K562 (cell line): ENCODE measurements at regions not wholly inside any gene's neighbourhood (a gene's known extent, or its start where the extent isn't known, plus 50 kb on each side); places are given as distances from the start of the nearest gene placed in this dataset.

Experiments
- ATAC-seq: fragments of 200-7000 bp; cut with Tn5 transposase; 3 replicates; pipeline ENCODE4 v1.9.1; 2020; ENCODE audit warnings: moderate library complexity
- BruUV-seq: library from RNA; stranded (reverse); fragments of 400-500 nt; replicated peaks from 2 replicates; lab custom pipeline; 2021; lab: Mats Ljungman, UMichigan
- CTCF ChIA-PET: fragments of 300-600 bp; formaldehyde crosslinking; extraction: SDS; loops from one replicate; lab custom pipeline; 2021; ENCODE audit warnings: low intra/inter-chr PET ratio; lab: Yijun Ruan, JAX
- POLR2A ChIA-PET: fragments of 300-600, 350-650 bp; sonication (Branson Sonifier 250); formaldehyde crosslinking; extraction: SDS; loops from one replicate; lab custom pipeline; 2021; ENCODE audit warnings: antibody characterized with exemption, inconsistent platforms; lab: Yijun Ruan, JAX
- DNase-seq, 4 experiments: peaks; one replicate each; pipeline versions ENCODE4 v3.0.0 to v3.0.0-alpha.2; 2011 to 2018; ENCODE audit warnings: low spot score in 3 of 4, mixed read lengths in 3 of 4; ENCODE audit errors: extremely low read depth in 1 of 4
- FAIRE-seq: peaks from 2 replicates; lab custom pipeline; 2011; peaks lifted over from hg19 to GRCh38; lab: Jason Lieb, UNC
- H2AFZ ChIP-seq: 2 replicates; pipeline ENCODE4 v1.6.0; 2011; ENCODE audit warnings: low read depth, low read length, control low read depth, inconsistent platforms
- H3K27ac ChIP-seq: fragments of 200-600 bp; 3 replicates; pipeline ENCODE4 v1.8.0; 2011; ENCODE audit warnings: low read depth, mild to moderate bottlenecking, control low read depth, inconsistent platforms, low read length, moderate library complexity, mixed read lengths; ENCODE audit errors: extremely low read depth
- H3K27me3 ChIP-seq, 2 experiments: fragments of 300-600 bp in 1 of 2; 2 replicates in 1 of 2; 3 replicates in 1 of 2; pipeline versions ENCODE4 v1.6.0 to v1.8.0; 2011; ENCODE audit warnings: inconsistent platforms in 2 of 2, low read length in 2 of 2, mild to moderate bottlenecking in 1 of 2, mixed read lengths in 1 of 2, moderate library complexity in 1 of 2; ENCODE audit not compliant: control insufficient read depth in 2 of 2, insufficient read depth in 2 of 2
- H3K36me3 ChIP-seq: fragments of 300-600 bp; 3 replicates; pipeline ENCODE4 v1.8.0; 2011; ENCODE audit warnings: mild to moderate bottlenecking, low read length, inconsistent platforms; ENCODE audit not compliant: control insufficient read depth, insufficient read depth
- H3K4me1 ChIP-seq, 2 experiments: fragments of 200-600 bp in 1 of 2; replicated peaks in 1 of 2; 2 replicates in 1 of 2; 3 replicates in 1 of 2; pipeline versions ENCODE4 v1.5.1 to v1.8.0; 2011; ENCODE audit warnings: inconsistent platforms in 2 of 2, low read length in 2 of 2, mild to moderate bottlenecking in 1 of 2, mixed read lengths in 1 of 2, moderate library complexity in 1 of 2; ENCODE audit not compliant: control insufficient read depth in 2 of 2, insufficient read depth in 2 of 2
- H3K4me2 ChIP-seq: 2 replicates; pipeline ENCODE4 v1.6.1; 2011; ENCODE audit warnings: low read length, control low read depth, inconsistent platforms, mixed read lengths; ENCODE audit not compliant: insufficient read depth
- H3K4me3 ChIP-seq: fragments of 200-600 bp; sonication (generic), shearing (Covaris generic); 2 replicates; pipeline ENCODE4 v1.5.1; 2016; ENCODE audit warnings: control low read depth, inconsistent platforms
- H3K79me2 ChIP-seq: fragments of 200-600 bp; 3 replicates; pipeline ENCODE4 v1.8.0; 2011; ENCODE audit warnings: low read length, inconsistent platforms; ENCODE audit not compliant: control insufficient read depth, insufficient read depth
- H3K9ac ChIP-seq, 2 experiments: 2 replicates each; pipeline versions ENCODE4 v1.6.0 to v1.6.1; 2011; ENCODE audit warnings: low read depth in 2 of 2, low read length in 2 of 2, control low read depth in 1 of 2, inconsistent platforms in 1 of 2, mild to moderate bottlenecking in 1 of 2, mixed read lengths in 1 of 2; ENCODE audit not compliant: insufficient read depth in 1 of 2
- H3K9me1 ChIP-seq: one replicate; pipeline ENCODE4 v1.6.0; 2011; ENCODE audit warnings: inconsistent platforms, mild to moderate bottlenecking, low read length, moderate library complexity; ENCODE audit not compliant: control insufficient read depth, insufficient read depth
- H3K9me3 ChIP-seq: replicated peaks from 2 replicates; pipeline ENCODE4 v1.5.1; 2011; ENCODE audit warnings: low read depth, low read length, inconsistent platforms; ENCODE audit not compliant: control insufficient read depth, insufficient read depth
- H4K20me1 ChIP-seq: replicated peaks from 2 replicates; pipeline ENCODE4 v1.6.1; 2011; ENCODE audit warnings: low read length, inconsistent platforms, mixed read lengths; ENCODE audit not compliant: control insufficient read depth, insufficient read depth
- CCAR2 ChIP-seq: fragments of 200-400 bp; formaldehyde crosslinking; IDR thresholded peaks from 2 replicates; pipeline ENCODE4 v1.6.1; 2017; ENCODE audit warnings: mild to moderate bottlenecking, low read depth, low read length
- ELK3 ChIP-seq: fragments of 450-650 bp; formaldehyde crosslinking; IDR thresholded peaks from 2 replicates; pipeline ENCODE4 v1.4.0; 2020; ENCODE audit warnings: mild to moderate bottlenecking
- HIVEP1 ChIP-seq: fragments of 250-450 bp; sonication (Bioruptor Pico); IDR thresholded peaks from 2 replicates; pipeline ENCODE4 v1.4.0; 2020; ENCODE audit warnings: mild to moderate bottlenecking
- MEF2A ChIP-seq: IDR thresholded peaks from 2 replicates; pipeline ENCODE4 v1.6.1; 2011; ENCODE audit warnings: low read depth, mild to moderate bottlenecking, low read length, moderate library complexity; ENCODE audit not compliant: control insufficient read depth
- NCOA4 ChIP-seq: fragments of 450-650 bp; IDR thresholded peaks from 2 replicates; pipeline ENCODE4 v1.6.1; 2018; ENCODE audit warnings: mild to moderate bottlenecking; ENCODE audit not compliant: partially characterized antibody
- RBBP5 ChIP-seq: fragments of 200-600 bp; sonication (generic); IDR thresholded peaks from 2 replicates; pipeline ENCODE4 v1.6.1; 2012; ENCODE audit warnings: borderline replicate concordance, mild to moderate bottlenecking, low read length, control low read depth, inconsistent platforms; ENCODE audit not compliant: insufficient read depth, poor library complexity, severe bottlenecking
- RBM34 ChIP-seq: fragments of 200-400 bp; formaldehyde crosslinking; IDR thresholded peaks from 2 replicates; pipeline ENCODE4 v1.6.1; 2018; ENCODE audit warnings: low read length, borderline replicate concordance; ENCODE audit not compliant: insufficient read depth
- RNF219 ChIP-seq: fragments of 250-450 bp; sonication (Bioruptor Pico); IDR thresholded peaks from 2 replicates; pipeline ENCODE4 v1.5.0; 2022; ENCODE audit warnings: mild to moderate bottlenecking
- SIN3B ChIP-seq: fragments of 450-650 bp; IDR thresholded peaks from 2 replicates; pipeline ENCODE4 v1.6.1; 2017; ENCODE audit warnings: low read depth, mild to moderate bottlenecking, moderate library complexity
- ZNF766 ChIP-seq: fragments of 200-800 bp; sonication (Bioruptor generic); conservative IDR thresholded peaks from 2 replicates; pipeline ENCODE4 v1.6.1; 2016; ENCODE audit warnings: missing genetic modification characterization, missing compliant biosample characterization
- WGBS: fragments of 100-300 bp; shearing (Covaris generic); methylation state at CpG from one replicate; pipeline ENCODE4 v1.1.6; 2016; ENCODE audit warnings: low coverage, mixed read lengths; ENCODE audit not compliant: insufficient coverage; ENCODE audit errors: missing lambda C conversion rate; 5-methylcytosine and 5-hydroxymethylcytosine counted together
- in situ Hi-C: fragments of 300-500 bp; cut with MboI; formaldehyde crosslinking; loops from 4 replicates; pipeline ENCODE4 v1.15.0; 2018; ENCODE audit warnings: inconsistent platforms, mixed read lengths
- intact Hi-C: fragments of 100-400 bp; cut with micrococcal nuclease; formaldehyde crosslinking; loops from 2 replicates; pipeline ENCODE4 v1.14.2; 2022

GRCh38 chr11:30091246-30091645 lies 74.4 kb upstream of the KCNA4 start (continued):
- no peak for TF ChIP-seq SIN3B

- Histone ChIP-seq H2AFZ (no peak overlapping the region), H3K4me1 (no peaks in the 10 kb centered on the region), H3K36me3 (no peaks in the 10 kb centered on the region), H3K79me2 (no peaks in the 10 kb centered on the region), H3K9me1 (no peaks in the 10 kb centered on the region), H3K4me3 (no peak overlapping the region), H3K9me3 (no peaks in the 10 kb centered on the region; the same call in 1 of the 2 replicates), H4K20me1 (no peaks in the 10 kb centered on the region), H3K9ac (no peak overlapping the region), H3K4me2 (no peak overlapping the region), H3K27ac (no peak overlapping the region), H3K27me3 (no peaks in the 10 kb centered on the region)
- TF ChIP-seq MEF2A = no peak
- TF ChIP-seq RNF219 = no peak
- no peak for TF ChIP-seq NCOA4
- TF ChIP-seq RBBP5 = no peak
- TF ChIP-seq ELK3 (CRISPR knock-in tag) = no peak
- TF ChIP-seq CCAR2 = no peak
- no peak for TF ChIP-seq HIVEP1
- TF ChIP-seq ZNF766 = no peak
- no peak for TF ChIP-seq RBM34
- in situ Hi-C loops (no loop called here), intact Hi-C loops (no loop called here)
- WGBS = 0% methylated on average over 2 of the region's 2 CpGs
- DNase-seq = no peak
- ChIA-PET CTCF (no interaction called here), POLR2A (no interaction called here)
- no peak for ATAC-seq
- no TSS peak for BruUV-seq
- no peak for FAIRE-seq
Measured at GRCh38 chr11:30091737-30092136, 74.9 kb upstream of the KCNA4 start.
